NCI-H2081 (cell line): ENCODE measurements at regions not wholly inside any gene's neighbourhood (a gene's known extent, or its start where the extent isn't known, plus 50 kb on each side); places are given as distances from the start of the nearest gene placed in this dataset.
A peak's percentile ranks its signal among the peaks of the same experiment; 100 is the strongest.

Experiments
- DNase-seq, 2 experiments: peaks; one replicate each; lab custom pipeline; 2025; lab: John Stamatoyannopoulos, UW

- no peak for DNase-seq
Measured at GRCh38 chr4:164503874-164504273, 250.1 kb upstream of the SMIM31 start.

GRCh38 chr4:164508097-164508496 is 245.8 kb upstream of the SMIM31 start:
- DNase-seq: no peak

- DNase-seq: no peak
Measured at GRCh38 chr4:164508771-164509170, 245.2 kb upstream of the SMIM31 start.

GRCh38 chr4:164509951-164510350 is 244.0 kb upstream of the SMIM31 start:
- DNase-seq: no peak

GRCh38 chr4:164512124-164512523 is 241.8 kb upstream of the SMIM31 start:
- no peak for DNase-seq

GRCh38 chr4:164514765-164515164 is 239.2 kb upstream of the SMIM31 start:
- no peak for DNase-seq

- no peak for DNase-seq
Measured at GRCh38 chr4:164524789-164525188, 229.1 kb upstream of the SMIM31 start.

GRCh38 chr4:164526933-164527583 is 226.9 kb upstream of the SMIM31 start:
- no peak for DNase-seq

- no peak for DNase-seq
Measured at GRCh38 chr4:164529058-164529457, 224.9 kb upstream of the SMIM31 start.

- no peak for DNase-seq
Measured at GRCh38 chr4:164529486-164529885, 224.4 kb upstream of the SMIM31 start.

GRCh38 chr4:164531336-164531735 is 222.6 kb upstream of the SMIM31 start:
- no peak for DNase-seq

GRCh38 chr4:164536814-164537213 is 217.1 kb upstream of the SMIM31 start:
- no peak for DNase-seq

GRCh38 chr4:164538097-164538496 is 215.8 kb upstream of the SMIM31 start:
- no peak for DNase-seq

- DNase-seq: no peak
Measured at GRCh38 chr4:164540987-164541386, 212.9 kb upstream of the SMIM31 start.

- no peak for DNase-seq
Measured at GRCh38 chr4:164542431-164542830, 211.5 kb upstream of the SMIM31 start.

- DNase-seq: no peak
Measured at GRCh38 chr4:164550989-164551712, 202.8 kb upstream of the SMIM31 start.

- no peak for DNase-seq
Measured at GRCh38 chr4:164551713-164552040, 202.3 kb upstream of the SMIM31 start.

- no peak for DNase-seq
Measured at GRCh38 chr4:164571593-164572390, 182.1 kb upstream of the SMIM31 start.

GRCh38 chr4:164572877-164573279 is 181.1 kb upstream of the SMIM31 start:
- DNase-seq: peak in 1 of 2 experiments; percentile 5

GRCh38 chr4:164575861-164576260 is 178.1 kb upstream of the SMIM31 start:
- no peak for DNase-seq

GRCh38 chr4:164579270-164579942 is 174.5 kb upstream of the SMIM31 start:
- no peak for DNase-seq

- peak in 1 of 2 experiments; percentile 32 for DNase-seq
Measured at GRCh38 chr4:164591666-164592065, 162.3 kb upstream of the SMIM31 start.
